Iris pigment epithelial cell (primary cell): ENCODE measurements at regions not wholly inside any gene's neighbourhood (a gene's known extent, or its start where the extent isn't known, plus 50 kb on each side); places are given as distances from the start of the nearest gene placed in this dataset.

Experiments
- DNase-seq: peaks from one replicate; pipeline ENCODE4 v3.0.0-alpha.2; 2011; ENCODE audit warnings: low read depth

DNA sequence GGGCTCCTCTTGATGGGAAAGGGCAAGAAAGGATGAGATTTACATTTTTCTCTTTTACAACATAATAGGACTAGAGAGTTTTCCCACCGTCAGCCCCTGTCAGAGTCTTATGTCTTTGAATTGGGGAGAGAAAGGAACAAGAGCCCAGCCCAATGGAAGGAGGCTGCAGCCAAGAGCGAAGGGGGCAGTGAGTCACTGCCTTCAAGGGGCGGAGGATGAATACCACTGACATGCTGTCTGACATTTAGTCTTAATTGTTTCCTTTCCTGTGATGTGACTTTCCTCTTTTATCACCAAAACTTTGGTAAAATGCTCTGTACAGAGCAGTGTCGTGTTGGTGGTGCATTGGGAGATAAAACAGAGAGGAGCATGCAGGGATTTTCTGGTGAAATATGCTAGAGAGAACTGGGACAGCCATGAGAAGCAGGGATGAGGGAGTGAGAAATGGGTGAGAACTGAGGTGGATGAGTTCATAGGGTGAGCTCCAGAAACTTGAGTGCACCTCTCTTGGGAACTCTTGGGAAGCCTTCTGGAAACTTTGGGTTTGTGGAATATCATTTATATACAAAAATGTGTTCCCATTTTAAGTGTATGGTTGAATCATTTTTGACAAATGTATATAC is 179.9 kb upstream of the FGGY start:
- peak; percentile 57 for DNase-seq

DNA sequence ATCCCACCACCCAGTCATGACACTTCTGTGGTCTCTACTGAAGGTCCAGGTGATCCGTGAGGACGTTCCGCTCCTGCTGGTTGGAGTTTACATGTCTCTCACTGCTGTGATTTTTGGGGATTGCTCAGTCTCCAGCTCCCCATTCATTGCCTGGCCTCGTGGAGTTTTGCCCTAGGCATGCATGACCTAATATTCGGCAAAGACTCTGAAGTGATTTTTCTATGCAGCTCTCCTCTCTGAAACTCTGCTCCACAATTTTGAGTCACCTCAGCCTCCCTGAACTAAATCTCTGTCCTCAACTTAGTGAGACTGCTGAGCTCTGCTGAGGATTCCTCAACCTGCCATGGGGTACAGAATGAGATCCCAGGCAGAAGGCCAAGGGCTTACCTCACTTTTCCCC is 174.4 kb upstream of the FGGY start:
- DNase-seq: no peak

DNA sequence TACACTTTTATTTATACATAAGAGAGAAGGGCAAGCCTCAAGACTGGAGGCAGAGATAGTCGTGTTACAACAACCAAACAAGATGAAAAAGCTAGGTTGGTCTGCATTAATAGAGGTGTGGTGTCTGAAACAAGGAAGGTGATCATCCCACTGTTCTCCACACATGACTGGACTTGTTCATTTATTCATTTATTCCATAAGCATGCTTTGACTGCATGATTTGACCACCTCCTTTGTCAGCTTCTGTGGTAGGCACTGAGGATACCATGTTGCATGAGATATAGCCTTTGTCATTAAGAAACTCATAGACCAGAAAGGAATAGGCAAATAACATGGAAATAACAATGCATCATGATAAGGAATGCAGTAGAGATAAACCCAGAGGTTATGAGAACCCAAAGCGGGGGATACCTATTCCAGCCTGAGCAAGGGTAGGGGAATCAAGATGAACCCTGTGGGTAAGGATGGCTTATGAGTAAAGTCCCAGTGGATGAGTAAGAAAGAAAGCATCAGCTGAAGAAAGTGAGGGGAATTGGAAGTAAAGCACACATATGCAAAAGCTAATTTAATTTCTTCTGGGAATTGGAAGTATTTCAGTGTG is 173.7 kb upstream of the FGGY start:
- DNase-seq: peak; percentile 79

DNA sequence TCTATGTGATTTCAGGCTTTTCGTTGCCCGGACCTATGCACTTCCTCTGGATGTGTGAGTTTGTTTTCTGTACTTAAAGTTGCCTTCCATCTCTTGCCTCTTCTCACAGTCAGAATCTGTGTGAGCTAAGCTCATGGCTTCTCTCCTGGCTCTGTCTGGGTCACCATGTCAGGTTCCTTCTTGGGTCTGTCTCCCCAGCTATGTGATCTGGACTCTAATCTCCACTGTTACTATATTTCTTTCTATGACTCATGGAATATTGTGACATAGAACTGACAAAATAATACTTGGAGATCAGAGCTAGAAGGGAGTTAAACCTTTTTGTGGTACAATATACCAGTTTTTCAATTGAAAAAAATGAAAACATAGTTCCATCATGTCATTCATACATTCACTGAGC is 172.7 kb upstream of the FGGY start:
- peak; percentile 78 for DNase-seq

GRCh38 chr1:59125154-59125553 is 171.7 kb upstream of the FGGY start:
- no peak for DNase-seq

- peak; percentile 15 for DNase-seq
Measured at GRCh38 chr1:59125676-59126320, 171.1 kb upstream of the FGGY start.

DNA sequence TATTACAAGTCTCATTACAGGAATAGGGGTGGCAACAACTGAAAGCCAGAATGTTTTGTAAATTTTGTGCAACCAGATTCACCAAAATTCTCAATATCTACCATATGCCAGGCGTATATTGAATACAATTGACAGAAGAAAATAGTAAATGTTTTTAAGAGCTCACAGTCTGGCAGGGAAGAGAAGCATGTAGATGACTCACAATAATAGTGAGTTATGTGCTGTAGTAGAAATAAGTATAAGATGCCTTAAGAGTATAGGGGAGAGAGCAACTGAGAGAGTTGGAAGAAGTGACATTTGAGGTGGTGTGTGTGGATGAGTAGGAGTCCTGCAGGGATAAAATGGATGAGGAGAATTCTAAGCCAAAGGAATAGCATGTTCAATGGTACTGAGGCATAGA is 170.5 kb upstream of the FGGY start:
- peak; percentile 52 for DNase-seq

- peak; percentile 60 for DNase-seq
Measured at GRCh38 chr1:59128239-59128736, 168.6 kb upstream of the FGGY start.

DNA sequence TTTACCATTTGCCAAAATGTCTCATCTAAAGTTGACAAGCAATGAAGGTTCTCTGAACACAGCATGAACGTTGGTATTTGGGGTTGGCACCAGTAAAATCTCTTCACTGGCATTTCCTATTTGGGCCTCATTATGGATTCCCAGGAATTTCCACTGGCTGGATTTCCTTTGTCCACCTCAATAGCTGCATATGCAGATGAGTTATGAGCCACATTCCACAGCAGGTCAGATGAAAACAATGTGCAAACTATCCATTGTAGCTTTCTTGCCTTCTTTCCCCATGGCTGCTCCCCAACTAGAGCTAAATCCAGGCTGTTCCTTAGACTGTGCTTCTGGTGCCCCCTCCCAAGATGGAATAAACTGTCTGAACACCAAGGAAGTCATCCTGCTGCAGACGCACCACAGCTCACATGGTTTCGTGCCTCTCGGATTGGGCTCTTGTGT is 168.1 kb upstream of the FGGY start:
- DNase-seq: no peak

DNA sequence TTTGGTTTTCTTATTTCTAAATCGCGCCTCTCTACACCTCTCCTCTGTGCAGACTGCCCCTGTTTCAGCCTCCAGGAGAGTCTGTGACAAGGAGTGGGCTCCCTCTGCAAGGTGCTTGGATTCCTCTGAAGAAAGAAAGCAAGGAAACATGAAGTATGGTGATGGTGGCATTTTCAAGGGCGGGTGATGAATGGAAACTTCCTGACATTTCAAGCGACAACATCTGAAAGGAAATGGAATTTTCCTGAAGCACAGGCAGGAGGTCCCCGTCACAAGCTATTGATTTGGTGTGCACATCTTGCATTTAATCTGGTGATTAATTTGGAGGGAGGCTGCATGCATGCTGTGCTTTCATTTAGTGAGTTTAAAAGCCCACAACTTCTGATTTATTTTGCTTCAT is 164.6 kb upstream of the FGGY start:
- DNase-seq: no peak

DNA sequence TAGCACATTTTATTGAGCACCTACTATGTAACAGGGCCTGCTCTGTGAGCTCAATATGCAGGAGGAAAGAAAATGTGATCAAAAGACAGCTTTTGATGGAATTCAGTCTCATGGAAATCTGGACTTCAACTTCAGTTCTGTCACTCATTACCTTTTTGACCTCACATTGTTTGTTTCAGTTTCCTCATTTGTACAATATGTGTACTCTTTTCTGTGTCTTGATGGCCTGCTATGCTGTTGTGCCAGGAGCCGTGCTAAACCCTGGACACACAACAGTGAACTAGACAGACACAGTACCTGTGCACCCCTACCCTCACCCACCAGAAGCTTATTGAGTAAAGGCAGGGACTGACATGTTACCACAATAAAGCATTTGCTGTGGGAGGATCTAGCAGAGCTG is 162.9 kb upstream of the FGGY start:
- DNase-seq: no peak

GRCh38 chr1:59135761-59136255 is 161.1 kb upstream of the FGGY start:
- DNase-seq: no peak

DNA sequence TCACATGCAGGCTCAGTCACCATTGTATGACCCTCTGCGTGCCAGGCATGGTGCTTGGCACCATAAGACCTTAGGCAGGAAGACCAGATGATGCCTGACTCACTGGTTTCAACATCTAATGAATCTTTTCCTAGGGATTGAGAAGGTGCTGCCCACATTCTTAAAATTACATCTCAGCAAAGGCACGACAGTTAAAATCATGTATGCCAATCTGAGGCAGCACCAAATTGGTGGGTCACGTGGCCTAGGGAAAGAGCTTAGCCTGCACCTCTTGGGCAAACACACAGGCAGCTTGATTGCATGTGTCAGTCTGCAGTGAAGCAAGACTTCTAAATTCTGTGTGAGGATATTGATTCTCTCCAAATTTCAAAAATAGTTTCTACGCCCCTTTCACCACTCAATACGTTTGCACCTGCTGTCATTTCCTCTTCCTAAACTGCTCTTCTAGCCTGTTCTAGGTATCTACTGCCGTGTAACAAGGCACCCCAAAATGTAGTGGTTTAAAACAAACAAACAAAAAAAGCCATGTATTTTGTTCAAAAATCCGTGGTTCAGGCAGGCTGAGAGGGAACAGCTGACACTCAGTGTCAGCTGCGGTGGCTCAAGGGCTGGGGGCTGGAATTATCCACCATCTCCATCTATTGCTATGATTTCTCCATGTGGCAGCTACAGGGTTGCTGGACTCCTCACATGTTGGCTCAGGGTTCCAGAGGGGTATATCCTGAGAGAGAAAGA is 160.2 kb upstream of the FGGY start:
- DNase-seq: no peak

DNA sequence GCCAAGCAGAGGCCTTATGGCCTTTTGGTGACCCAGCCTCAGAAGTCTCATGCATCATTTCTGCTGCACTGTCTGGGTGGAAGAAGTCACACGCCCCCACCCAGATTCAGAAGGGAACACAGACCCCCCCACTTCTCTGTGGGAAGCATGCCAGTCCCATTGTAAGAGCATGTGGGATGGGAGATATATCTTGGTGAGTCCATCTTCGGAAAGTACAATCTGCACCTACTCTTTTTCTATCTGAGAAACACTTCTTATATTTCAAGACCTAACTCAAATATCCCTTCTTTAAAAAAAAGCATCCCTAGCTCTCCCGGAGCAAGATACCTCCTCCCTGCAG is 159.6 kb upstream of the FGGY start:
- DNase-seq: no peak

DNA sequence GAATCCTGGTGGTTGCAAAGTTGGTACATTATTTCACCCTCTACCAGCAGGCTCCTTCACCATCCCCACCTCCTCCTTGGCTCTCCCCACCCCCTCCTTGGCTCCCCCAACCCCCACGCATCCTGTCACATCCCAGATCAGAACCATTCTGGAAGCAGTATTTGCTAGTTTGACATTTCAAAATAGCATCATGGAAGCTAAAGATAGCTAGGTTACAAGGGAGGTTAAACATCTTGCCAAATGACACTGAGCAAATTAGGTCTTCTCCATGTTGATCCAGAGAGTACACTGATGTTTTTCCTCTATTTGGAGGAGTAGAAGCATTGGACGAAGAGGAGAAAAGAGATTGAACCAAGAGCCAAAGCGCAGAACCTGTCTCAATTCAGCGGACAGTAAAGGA is 158.9 kb upstream of the FGGY start:
- no peak for DNase-seq

DNA sequence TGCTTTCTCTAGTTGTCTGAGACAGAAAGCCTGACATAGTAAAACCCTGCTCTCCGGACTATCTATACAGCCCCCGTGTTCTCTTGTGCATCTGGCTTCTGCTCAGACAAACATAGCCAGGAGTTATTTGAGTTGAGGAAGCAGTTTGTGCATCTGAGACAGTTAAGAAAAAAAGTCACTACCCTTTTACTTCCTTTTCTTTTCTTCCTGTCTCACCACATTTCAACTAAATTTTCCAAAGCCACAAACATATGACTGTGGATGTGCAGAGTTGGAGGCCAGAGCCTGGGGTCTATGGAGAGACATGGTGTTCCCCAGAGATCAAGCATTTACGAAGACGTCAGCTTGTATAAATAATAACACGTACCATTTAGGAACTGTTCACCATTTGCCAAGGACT is 158.5 kb upstream of the FGGY start:
- peak; percentile 29 for DNase-seq

- DNase-seq: no peak
Measured at GRCh38 chr1:59139396-59139795, 157.5 kb upstream of the FGGY start.

- no peak for DNase-seq
Measured at GRCh38 chr1:59141267-59141863, 155.5 kb upstream of the FGGY start.

DNA sequence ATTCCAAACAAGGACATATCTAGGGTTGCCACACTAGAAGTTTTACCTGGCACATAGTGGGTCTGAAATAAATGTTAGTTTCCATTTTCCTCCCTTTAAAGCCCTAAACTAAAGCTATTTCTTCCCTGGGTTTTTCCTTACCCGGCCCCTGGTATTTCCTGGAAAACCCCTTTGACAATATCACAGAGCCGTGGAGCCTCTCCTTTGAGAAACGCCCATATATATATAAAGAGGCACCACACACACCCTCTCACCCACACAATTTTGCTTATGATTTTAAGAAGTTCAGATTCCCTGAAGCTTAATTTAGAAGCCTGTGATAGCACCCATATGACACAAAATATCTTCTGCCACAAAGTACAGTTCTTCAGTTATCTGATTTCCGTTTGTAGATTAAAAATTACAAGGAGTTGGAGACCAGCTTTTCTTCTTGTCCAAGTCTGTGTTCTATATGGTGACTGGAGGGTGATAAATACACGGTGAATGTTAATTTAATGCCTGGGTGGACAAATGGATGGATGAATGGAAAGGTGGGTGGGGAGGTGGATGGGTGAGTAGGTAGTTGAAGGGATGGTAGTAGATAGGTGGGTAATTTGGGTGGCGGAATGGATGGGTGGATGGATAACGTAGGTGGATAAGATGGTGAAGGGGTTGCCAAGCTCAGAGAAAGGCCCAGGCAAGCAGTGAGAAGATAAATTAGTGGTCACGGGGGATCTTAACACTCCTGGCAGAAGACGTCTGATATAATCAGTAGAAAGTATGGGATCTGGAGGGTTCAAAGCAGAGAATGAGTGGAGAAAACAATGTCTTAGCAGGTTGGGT is 154.4 kb upstream of the FGGY start:
- DNase-seq: no peak

DNA sequence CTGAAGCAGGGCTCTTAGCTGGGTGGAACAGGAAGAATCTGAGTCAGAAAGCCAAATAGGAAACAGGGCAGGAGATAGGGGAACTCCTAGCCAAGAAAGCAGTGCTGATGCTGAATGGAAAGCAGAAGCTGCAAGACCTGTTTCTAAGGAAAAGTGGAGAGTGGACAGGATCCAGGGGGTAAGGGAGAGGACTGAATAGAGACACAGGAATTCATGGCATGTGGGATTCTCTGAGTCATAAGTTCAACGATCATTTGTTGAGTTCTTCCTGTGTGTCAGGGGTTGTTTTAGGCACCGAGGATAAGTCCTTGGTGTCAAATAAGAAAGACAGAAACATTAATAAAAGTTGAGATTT is 153.8 kb upstream of the FGGY start:
- DNase-seq: peak; percentile 91

DNA sequence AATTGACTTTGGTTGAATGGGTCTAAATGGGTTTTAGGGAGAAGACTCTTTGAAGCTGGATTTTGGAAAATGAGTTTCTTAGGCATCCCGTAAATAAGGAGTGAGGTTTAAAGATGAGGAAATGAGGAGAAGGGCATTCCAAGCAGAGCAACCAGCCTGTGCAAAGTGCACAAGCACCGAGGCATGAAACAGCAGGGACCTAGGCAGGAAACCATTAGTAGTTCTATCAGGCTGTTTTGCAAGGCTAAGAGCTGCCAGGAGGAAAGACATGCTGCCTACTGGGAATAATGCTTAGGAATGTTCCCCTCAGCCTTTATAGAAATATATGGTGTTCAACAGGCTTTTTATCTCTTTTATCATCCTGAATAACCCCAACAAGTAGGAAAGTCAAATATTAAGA is 153.1 kb upstream of the FGGY start:
- no peak for DNase-seq

- DNase-seq: no peak
Measured at GRCh38 chr1:59144959-59145358, 151.9 kb upstream of the FGGY start.
